ENCODE measurements at regions not wholly inside any gene's neighbourhood (a gene's known extent, or its start where the extent isn't known, plus 50 kb on each side); places are given as distances from the start of the nearest gene placed in this dataset.

- Histone ChIP-seq H4K91ac (ENCODE audit: low read length) (no peak overlapping the region), H2BK12ac (ENCODE audit: low read length in 2 of 2) (no peak overlapping the region), H3K4ac (ENCODE audit: low read depth in 1 of 2, low read length in 2 of 2) (no peak overlapping the region), H3K27me3 (ENCODE audit: control insufficient read depth in 1 of 2, insufficient read depth in 1 of 2, low read length in 2 of 2) (peaks cover 0 to 23% of the 10 kb centered on the region in 2 experiments), H2AFZ (ENCODE audit: low read depth, low read length) (no peak overlapping the region), H3K79me1 (replicated peaks; ENCODE audit: low read length, poor library complexity, severe bottlenecking) (no peaks in the 10 kb centered on the region), H3K18ac (ENCODE audit: low read depth in 1 of 2, low read length in 2 of 2) (no peak overlapping the region), H2BK5ac (ENCODE audit: low read depth, low read length, poor library complexity, severe bottlenecking) (no peak overlapping the region), H3K14ac (ENCODE audit: low read length in 2 of 2) (no peak overlapping the region), H4K8ac (ENCODE audit: low read length) (no peak overlapping the region), H2AK5ac (ENCODE audit: low read length, severe bottlenecking) (no peak overlapping the region), H3K36me3 (ENCODE audit: control insufficient read depth in 1 of 2, insufficient read depth in 2 of 2, low read depth in 1 of 2, low read length in 2 of 2) (no peaks in the 10 kb centered on the region), H2BK120ac (ENCODE audit: low read depth, low read length) (no peak overlapping the region), H3K9me3 (ENCODE audit: control insufficient read depth, low read length) (no peaks in the 10 kb centered on the region), H3K9ac (ENCODE audit: low read length) (no peak overlapping the region), H3K23ac (ENCODE audit: low read length in 2 of 2) (no peak overlapping the region), H3K4me2 (ENCODE audit: low read length, poor library complexity, severe bottlenecking) (no peak overlapping the region), H3K4me1 (ENCODE audit: control insufficient read depth, insufficient read depth, low read depth, low read length) (peaks cover 6% of the 10 kb centered on the region), H3K4me3 (ENCODE audit: insufficient read depth in 1 of 2, low read depth in 1 of 2, low read length in 2 of 2) (no peak overlapping the region), H3K27ac (ENCODE audit: low read length, poor library complexity, severe bottlenecking) (no peak overlapping the region), H2BK15ac (ENCODE audit: low read depth, poor library complexity, severe bottlenecking) (no peak overlapping the region)
- no peak for DNase-seq
- WGBS = 84% methylated on average over 5 of the region's 5 CpGs
Measured at GRCh38 chr2:158738363-158738762, 56.8 kb upstream of the DAPL1 start.

GRCh38 chr2:158740127-158740526 is 55.0 kb upstream of the DAPL1 start:
- Histone ChIP-seq H2BK5ac (ENCODE audit: low read depth, low read length, poor library complexity, severe bottlenecking) (no peak overlapping the region), H2AFZ (ENCODE audit: low read depth, low read length) (no peak overlapping the region), H4K8ac (ENCODE audit: low read length) (no peak overlapping the region), H3K4ac (ENCODE audit: low read depth in 1 of 2, low read length in 2 of 2) (no peak overlapping the region), H3K9me3 (ENCODE audit: control insufficient read depth, low read length) (no peaks in the 10 kb centered on the region), H2BK15ac (ENCODE audit: low read depth, poor library complexity, severe bottlenecking) (no peak overlapping the region), H3K27ac (ENCODE audit: low read length, poor library complexity, severe bottlenecking) (no peak overlapping the region), H2AK5ac (ENCODE audit: low read length, severe bottlenecking) (no peak overlapping the region), H4K91ac (ENCODE audit: low read length) (no peak overlapping the region), H3K4me1 (ENCODE audit: control insufficient read depth, insufficient read depth, low read depth, low read length) (peaks cover 8% of the 10 kb centered on the region), H3K36me3 (ENCODE audit: control insufficient read depth in 1 of 2, insufficient read depth in 2 of 2, low read depth in 1 of 2, low read length in 2 of 2) (no peaks in the 10 kb centered on the region), H3K9ac (ENCODE audit: low read length) (no peak overlapping the region), H3K79me1 (replicated peaks; ENCODE audit: low read length, poor library complexity, severe bottlenecking) (no peaks in the 10 kb centered on the region), H3K18ac (ENCODE audit: low read depth in 1 of 2, low read length in 2 of 2) (no peak overlapping the region), H3K27me3 (ENCODE audit: control insufficient read depth in 1 of 2, insufficient read depth in 1 of 2, low read length in 2 of 2) (peaks cover 0 to 30% of the 10 kb centered on the region in 2 experiments), H2BK12ac (ENCODE audit: low read length in 2 of 2) (no peak overlapping the region), H2BK120ac (ENCODE audit: low read depth, low read length) (no peak overlapping the region), H3K23ac (ENCODE audit: low read length in 2 of 2) (no peak overlapping the region), H3K4me2 (ENCODE audit: low read length, poor library complexity, severe bottlenecking) (no peak overlapping the region), H3K14ac (ENCODE audit: low read length in 2 of 2) (no peak overlapping the region), H3K4me3 (ENCODE audit: insufficient read depth in 1 of 2, low read depth in 1 of 2, low read length in 2 of 2) (no peak overlapping the region)
- peak; percentile 39 for DNase-seq
- 49% methylated on average over 5 of the region's 5 CpGs for WGBS

GRCh38 chr2:158740621-158741020 is 54.5 kb upstream of the DAPL1 start:
- no peak for DNase-seq
- 86% methylated on average over 4 of the region's 4 CpGs for WGBS

DNA sequence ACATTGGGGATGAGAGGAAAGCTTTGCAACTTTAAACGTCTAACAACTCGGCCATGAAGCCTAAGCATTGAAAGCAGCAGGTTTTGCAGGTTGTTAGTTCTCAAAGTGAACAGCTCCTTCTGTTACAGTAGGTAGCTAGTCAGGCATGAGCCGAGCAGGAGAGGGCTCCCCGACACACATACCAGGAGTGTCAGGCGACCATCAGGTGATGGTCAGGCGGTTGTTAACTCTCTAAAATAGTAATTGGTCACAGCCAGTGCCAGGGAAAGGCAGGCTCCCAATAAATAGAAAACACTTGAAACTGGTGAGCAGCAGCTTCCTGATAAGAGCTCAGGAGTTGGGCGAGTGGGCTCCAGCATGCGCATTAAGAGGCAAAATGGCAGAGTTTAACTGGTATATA is 53.5 kb upstream of the DAPL1 start:
- WGBS = 96% methylated on average over 8 of the region's 8 CpGs
- H3K27ac ChIP-seq (ENCODE audit: low read length, poor library complexity, severe bottlenecking) = no peak overlapping the region
- H3K9ac ChIP-seq (ENCODE audit: low read length) = no peak overlapping the region
- no peak overlapping the region for H3K4ac ChIP-seq (ENCODE audit: low read depth in 1 of 2, low read length in 2 of 2)
- no peak overlapping the region for H2BK120ac ChIP-seq (ENCODE audit: low read depth, low read length)
- no peak overlapping the region for H2BK15ac ChIP-seq (ENCODE audit: low read depth, poor library complexity, severe bottlenecking)
- H3K23ac ChIP-seq (ENCODE audit: low read length in 2 of 2) = no peak overlapping the region
- no peak overlapping the region for H3K4me3 ChIP-seq (ENCODE audit: insufficient read depth in 1 of 2, low read depth in 1 of 2, low read length in 2 of 2)
- no peaks in the 10 kb centered on the region for H3K36me3 ChIP-seq (ENCODE audit: control insufficient read depth in 1 of 2, insufficient read depth in 2 of 2, low read depth in 1 of 2, low read length in 2 of 2)
- H2AK5ac ChIP-seq (ENCODE audit: low read length, severe bottlenecking) = no peak overlapping the region
- no peak overlapping the region for H2BK5ac ChIP-seq (ENCODE audit: low read depth, low read length, poor library complexity, severe bottlenecking)
- no peak for DNase-seq
- H3K18ac ChIP-seq (ENCODE audit: low read depth in 1 of 2, low read length in 2 of 2) = no peak overlapping the region
- H4K8ac ChIP-seq (ENCODE audit: low read length) = no peak overlapping the region
- no peaks in the 10 kb centered on the region for H3K79me1 ChIP-seq (replicated peaks; ENCODE audit: low read length, poor library complexity, severe bottlenecking)
- no peak overlapping the region for H3K4me2 ChIP-seq (ENCODE audit: low read length, poor library complexity, severe bottlenecking)
- no peak overlapping the region for H2BK12ac ChIP-seq (ENCODE audit: low read length in 2 of 2)
- H3K4me1 ChIP-seq (ENCODE audit: control insufficient read depth, insufficient read depth, low read depth, low read length) = peaks cover 11% of the 10 kb centered on the region
- H2AFZ ChIP-seq (ENCODE audit: low read depth, low read length) = no peak overlapping the region
- H3K14ac ChIP-seq (ENCODE audit: low read length in 2 of 2) = no peak overlapping the region
- H3K27me3 ChIP-seq (ENCODE audit: control insufficient read depth in 1 of 2, insufficient read depth in 1 of 2, low read length in 2 of 2) = peaks cover 6 to 30% of the 10 kb centered on the region in 2 experiments
- H3K9me3 ChIP-seq (ENCODE audit: control insufficient read depth, low read length) = no peaks in the 10 kb centered on the region
- no peak overlapping the region for H4K91ac ChIP-seq (ENCODE audit: low read length)

More at GRCh38 chr2:158740621-158741020, 54.5 kb upstream of the DAPL1 start:
- Histone ChIP-seq H3K79me1 (replicated peaks; ENCODE audit: low read length, poor library complexity, severe bottlenecking) (no peaks in the 10 kb centered on the region), H3K27ac (ENCODE audit: low read length, poor library complexity, severe bottlenecking) (no peak overlapping the region), H2BK12ac (ENCODE audit: low read length in 2 of 2) (no peak overlapping the region), H2AFZ (ENCODE audit: low read depth, low read length) (no peak overlapping the region), H3K9ac (ENCODE audit: low read length) (no peak overlapping the region), H4K91ac (ENCODE audit: low read length) (no peak overlapping the region), H3K27me3 (ENCODE audit: control insufficient read depth in 1 of 2, insufficient read depth in 1 of 2, low read length in 2 of 2) (peaks cover 0 to 30% of the 10 kb centered on the region in 2 experiments), H2BK15ac (ENCODE audit: low read depth, poor library complexity, severe bottlenecking) (no peak overlapping the region), H3K4me1 (ENCODE audit: control insufficient read depth, insufficient read depth, low read depth, low read length) (peaks cover 11% of the 10 kb centered on the region), H3K14ac (ENCODE audit: low read length in 2 of 2) (no peak overlapping the region), H4K8ac (ENCODE audit: low read length) (no peak overlapping the region), H3K18ac (ENCODE audit: low read depth in 1 of 2, low read length in 2 of 2) (no peak overlapping the region), H3K36me3 (ENCODE audit: control insufficient read depth in 1 of 2, insufficient read depth in 2 of 2, low read depth in 1 of 2, low read length in 2 of 2) (no peaks in the 10 kb centered on the region), H3K4me2 (ENCODE audit: low read length, poor library complexity, severe bottlenecking) (no peak overlapping the region), H2BK5ac (ENCODE audit: low read depth, low read length, poor library complexity, severe bottlenecking) (no peak overlapping the region), H3K9me3 (ENCODE audit: control insufficient read depth, low read length) (no peaks in the 10 kb centered on the region), H2AK5ac (ENCODE audit: low read length, severe bottlenecking) (no peak overlapping the region), H2BK120ac (ENCODE audit: low read depth, low read length) (no peak overlapping the region), H3K4me3 (ENCODE audit: insufficient read depth in 1 of 2, low read depth in 1 of 2, low read length in 2 of 2) (no peak overlapping the region), H3K4ac (ENCODE audit: low read depth in 1 of 2, low read length in 2 of 2) (no peak overlapping the region), H3K23ac (ENCODE audit: low read length in 2 of 2) (peak overlapping the region in 1 of 2 experiments; percentile 54)

All from mesenchymal stem cell (in vitro differentiated cells and primary cell).